Left lung (tissue), 4 donors: ENCODE measurements at regions not wholly inside any gene's neighbourhood (a gene's known extent, or its start where the extent isn't known, plus 50 kb on each side); places are given as distances from the start of the nearest gene placed in this dataset.
"Not testable (repeated sequence)": the region's sequence is repeated elsewhere in the genome, so short reads cannot be mapped to it uniquely, and the experiment has no call there.

Experiments
- ATAC-seq: fragments of 200-7000 bp; cut with Tn5 transposase; one replicate; pipeline ENCODE4 v1.9.1; 2020; ENCODE audit warnings: moderate library complexity
- DNase-seq, 4 donors: peaks; one replicate each; pipeline ENCODE4 v3.0.0-alpha.2; 2013 to 2020
- H3K27ac ChIP-seq, 2 donors: fragments of 200-600 bp; sonication (generic) in 1 of 2; one replicate each; pipeline versions ENCODE4 v1.5.0 to v1.8.0; 2020 to 2021
- H3K27me3 ChIP-seq, 2 donors: fragments of 200-600 bp; sonication (generic) in 1 of 2; one replicate each; pipeline versions ENCODE4 v1.5.0 to v1.8.0; 2020 to 2021
- H3K36me3 ChIP-seq, 2 donors: fragments of 200-600 bp; sonication (generic) in 1 of 2; one replicate each; pipeline versions ENCODE4 v1.5.0 to v1.8.0; 2020 to 2021
- H3K4me1 ChIP-seq, 2 donors: fragments of 200-600 bp; one replicate each; pipeline ENCODE4 v1.8.0; 2021
- H3K4me3 ChIP-seq, 2 donors: fragments of 200-600 bp; sonication (generic) in 1 of 2; one replicate each; pipeline versions ENCODE4 v1.5.0 to v1.8.0; 2020 to 2021; ENCODE audit warnings: mild to moderate bottlenecking in 1 of 2
- H3K9me3 ChIP-seq, 2 donors: fragments of 200-600 bp; sonication (generic) in 1 of 2; one replicate each; pipeline versions ENCODE4 v1.5.0 to v1.8.0; 2020 to 2021
- CTCF ChIP-seq, 2 donors: fragments of 200-600 bp; sonication (generic) in 1 of 2; IDR thresholded peaks; one replicate each; pipeline versions ENCODE4 v1.5.0 to v1.8.0; 2021; ENCODE audit warnings: antibody characterized with exemption in 2 of 2
- intact Hi-C, 2 donors: fragments of 100-400 bp; cut with DNase I; formaldehyde crosslinking; loops; one replicate each; pipeline versions ENCODE4 v1.11.2 to v1.14.2; 2022
- donor health status: DM: no; HTN: yes; CAD: no.
- donor health status: DM: no; HTN: no; CAD: no.

GRCh38 chr6:56874328-56874727 lies 80.6 kb upstream of the BEND6 start:
- Histone ChIP-seq H3K27me3 (no peaks in the 10 kb centered on the region), H3K27ac (no peak overlapping the region), H3K36me3 (no peaks in the 10 kb centered on the region), H3K9me3 (no peaks in the 10 kb centered on the region), H3K4me1 (no peaks in the 10 kb centered on the region), H3K4me3 (no peak overlapping the region)
- DNase-seq (no peak), ATAC-seq (no peak)
- intact Hi-C loops = no loop called here
- TF ChIP-seq CTCF (IDR thresholded peaks at IDR 0.05) = no peak

- DNase-seq, H3K4me3 ChIP-seq, ATAC-seq, H3K27ac ChIP-seq, H3K4me1 ChIP-seq, intact Hi-C loops, H3K9me3 ChIP-seq, H3K27me3 ChIP-seq, H3K36me3 ChIP-seq: not testable (repeated sequence)
Observed at GRCh38 chr6:56870053-56870452, 84.9 kb upstream of the BEND6 start.

- intact Hi-C loops = no loop called here
- no peak for TF ChIP-seq CTCF (IDR thresholded peaks at IDR 0.05)
- ATAC-seq (no peak), DNase-seq (no peak)
- Histone ChIP-seq H3K4me3 (no peak overlapping the region), H3K27me3 (no peaks in the 10 kb centered on the region), H3K36me3 (no peaks in the 10 kb centered on the region), H3K9me3 (no peaks in the 10 kb centered on the region), H3K27ac (no peak overlapping the region), H3K4me1 (peaks cover 0 to 4% of the 10 kb centered on the region in 2 donors)
Observed at GRCh38 chr6:56869346-56869745, 85.6 kb upstream of the BEND6 start.

DNA sequence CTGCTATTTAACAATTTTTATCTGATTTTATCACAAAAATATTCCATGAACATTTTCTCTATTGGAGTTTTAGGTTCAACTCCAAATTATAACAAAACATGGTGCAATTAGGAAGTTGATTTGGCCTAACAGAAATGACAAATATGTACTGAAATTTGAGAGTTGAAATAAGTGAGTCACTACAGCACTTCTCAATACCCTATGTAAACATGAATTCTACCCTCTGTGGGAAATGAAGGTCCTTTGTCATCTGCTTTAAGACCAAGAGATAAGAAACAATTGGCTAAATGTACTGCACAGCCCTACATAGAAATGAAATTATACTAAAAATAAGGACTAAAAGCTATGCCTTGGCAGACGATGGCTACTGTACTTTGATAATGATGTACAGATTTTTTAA lies 86.2 kb upstream of the BEND6 start:
- intact Hi-C loops = no loop called here
- Histone ChIP-seq H3K4me1 (peaks cover 0 to 4% of the 10 kb centered on the region in 2 donors), H3K4me3 (no peak overlapping the region), H3K9me3 (no peaks in the 10 kb centered on the region), H3K27ac (no peak overlapping the region), H3K36me3 (no peaks in the 10 kb centered on the region), H3K27me3 (no peaks in the 10 kb centered on the region)
- ATAC-seq (peak; percentile 73), DNase-seq (no peak)
- TF ChIP-seq CTCF (IDR thresholded peaks at IDR 0.05) = no peak

- TF ChIP-seq CTCF (IDR thresholded peaks at IDR 0.05) = no peak
- Histone ChIP-seq H3K9me3 (no peaks in the 10 kb centered on the region), H3K4me1 (peaks cover 0 to 17% of the 10 kb centered on the region in 2 donors), H3K27ac (peak overlapping the region in 1 of 2 donors; percentile 31), H3K27me3 (no peaks in the 10 kb centered on the region), H3K36me3 (no peaks in the 10 kb centered on the region), H3K4me3 (no peak overlapping the region)
- DNase-seq (no peak), ATAC-seq (no peak)
- intact Hi-C loops = no loop called here
Observed at GRCh38 chr6:56866917-56867522, 87.9 kb upstream of the BEND6 start.
